Hematopoietic multipotent progenitor cell treated with erythropoietin and hydrocortisone succinate and interleukin-3 and kit ligand, for 8 days (in vitro differentiated cells): ENCODE measurements at regions not wholly inside any gene's neighbourhood (a gene's known extent, or its start where the extent isn't known, plus 50 kb on each side); places are given as distances from the start of the nearest gene placed in this dataset.
"Not testable (repeated sequence)": the region's sequence is repeated elsewhere in the genome, so short reads cannot be mapped to it uniquely, and the experiment has no call there.

Experiments
- DNase-seq: peaks from one replicate; pipeline ENCODE4 v3.0.0-alpha.2; 2015

DNA sequence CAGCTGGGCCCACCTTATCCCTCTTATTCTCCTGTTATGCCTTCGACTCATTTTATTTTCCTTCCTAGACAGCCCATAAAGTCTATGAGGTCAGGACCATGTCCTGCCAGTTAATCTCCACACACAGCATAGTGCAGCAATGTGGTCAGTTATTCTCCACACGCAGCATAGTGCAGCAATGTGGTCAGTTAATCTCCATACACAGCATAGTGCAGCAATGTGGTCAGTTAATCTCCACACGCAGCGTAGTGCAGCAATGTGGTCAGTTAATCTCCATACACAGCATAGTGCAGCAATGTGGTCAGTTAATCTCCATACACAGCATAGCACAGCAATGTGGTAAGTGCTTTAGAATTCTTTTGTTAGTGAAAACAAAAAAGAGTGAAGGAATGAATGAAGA is 77.8 kb downstream of the TEX36 start:
- peak; percentile 47 for DNase-seq

DNA sequence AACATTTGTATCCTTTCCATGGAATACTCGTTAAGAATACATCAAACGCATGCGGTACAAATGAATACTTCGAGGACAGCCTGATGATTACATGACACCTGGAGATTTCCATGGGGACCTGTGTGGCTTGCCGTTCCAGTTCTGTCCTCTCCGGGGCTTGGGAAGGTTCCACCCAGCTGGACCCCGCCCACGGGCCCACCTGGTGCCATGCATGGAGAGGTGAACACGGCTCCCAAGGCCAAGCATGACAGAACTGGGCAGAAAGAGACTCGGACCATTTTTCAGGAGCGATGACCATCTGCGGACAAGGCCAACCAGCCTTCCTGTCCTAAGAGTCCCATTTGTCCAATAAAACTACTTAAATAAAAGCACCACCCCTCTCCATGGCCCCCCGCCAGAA is 80.1 kb downstream of the TEX36 start:
- no peak for DNase-seq

DNA sequence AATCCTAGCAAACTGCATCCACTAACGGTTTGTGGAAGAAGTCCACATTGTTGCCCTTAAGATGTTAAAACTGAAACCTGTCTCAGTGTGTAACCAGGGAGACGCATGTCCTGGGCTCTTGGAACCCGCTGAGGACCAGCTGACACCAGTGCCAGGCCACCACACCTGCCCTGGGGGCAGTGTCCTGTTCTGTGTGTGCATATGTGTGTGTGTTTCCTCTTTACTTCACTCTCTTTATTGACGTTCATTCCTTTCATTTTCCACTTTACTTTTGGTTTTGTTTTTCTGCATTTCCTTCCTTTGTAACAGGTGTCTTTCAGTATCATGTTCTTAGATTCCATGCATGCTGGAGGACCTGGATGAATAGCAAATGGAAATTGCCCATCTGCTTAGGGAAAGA is 83.8 kb downstream of the TEX36 start:
- no peak for DNase-seq

DNA sequence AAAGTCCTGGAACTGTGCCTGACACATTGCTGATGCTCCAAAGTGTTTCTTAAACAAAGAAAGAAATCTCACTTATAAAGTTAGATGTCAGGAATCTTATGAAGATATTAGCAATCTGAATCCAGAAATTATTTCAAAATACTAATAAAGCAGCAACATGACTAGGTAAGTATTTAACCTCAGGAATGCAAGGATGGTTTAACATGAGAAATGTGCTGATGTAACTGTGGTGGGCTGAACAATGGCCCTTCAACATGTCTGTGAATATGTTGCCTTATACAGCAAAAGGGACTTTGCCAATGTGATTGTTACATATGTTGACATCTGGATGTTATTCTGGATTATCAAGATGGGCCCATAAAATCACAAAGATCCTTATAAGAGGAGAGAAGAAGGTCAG is 87.1 kb downstream of the TEX36 start:
- no peak for DNase-seq

GRCh38 chr10:125593644-125594043 is 89.3 kb downstream of the TEX36 start:
- DNase-seq: no peak

DNA sequence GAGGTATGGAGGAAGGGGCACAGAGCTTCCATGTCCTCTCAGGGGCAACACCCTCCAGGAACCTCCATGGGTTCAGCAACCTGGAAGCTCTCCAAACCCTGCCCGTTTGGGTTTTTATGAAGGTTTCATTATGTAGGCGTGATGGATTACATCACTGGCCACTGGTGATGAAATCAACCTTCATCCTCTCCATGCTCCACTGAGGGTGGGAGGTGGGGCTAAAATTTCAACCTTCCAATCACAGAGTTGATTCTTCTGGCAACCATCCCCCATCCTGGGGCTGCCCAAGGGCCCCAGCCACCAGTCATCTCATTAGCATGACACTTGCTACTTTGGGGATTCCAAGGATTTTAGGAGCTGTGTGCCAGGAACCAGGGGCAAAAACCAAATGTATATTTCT is 90.1 kb downstream of the TEX36 start:
- DNase-seq: no peak

GRCh38 chr10:125591886-125592285 is 91.1 kb downstream of the TEX36 start:
- no peak for DNase-seq

DNA sequence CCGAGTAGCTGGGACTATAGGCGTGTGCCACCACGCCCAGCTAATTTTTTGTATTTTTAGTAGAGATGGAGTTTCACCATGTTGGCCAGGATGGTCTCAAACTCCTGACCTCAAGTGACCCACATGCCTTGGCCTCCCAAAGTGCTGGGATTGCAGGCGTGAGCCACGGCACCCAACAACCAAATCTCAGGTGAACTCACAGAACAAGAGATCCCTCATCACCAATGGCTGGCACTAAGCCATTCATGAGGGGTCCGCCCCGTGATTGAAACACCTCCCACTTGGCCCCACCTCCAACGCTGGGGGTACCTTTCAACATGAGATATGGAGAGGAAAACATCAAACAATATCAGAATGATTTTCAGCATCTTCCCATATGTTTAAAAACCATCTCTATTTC is 94.2 kb downstream of the TEX36 start:
- DNase-seq: not testable (repeated sequence)

GRCh38 chr10:125584954-125585353 is 98.0 kb downstream of the TEX36 start:
- DNase-seq: no peak

GRCh38 chr10:125578658-125579315 is 104.2 kb downstream of the TEX36 start:
- DNase-seq: no peak

- no peak for DNase-seq
Measured at GRCh38 chr10:125575843-125576242, 107.1 kb downstream of the TEX36 start.

DNA sequence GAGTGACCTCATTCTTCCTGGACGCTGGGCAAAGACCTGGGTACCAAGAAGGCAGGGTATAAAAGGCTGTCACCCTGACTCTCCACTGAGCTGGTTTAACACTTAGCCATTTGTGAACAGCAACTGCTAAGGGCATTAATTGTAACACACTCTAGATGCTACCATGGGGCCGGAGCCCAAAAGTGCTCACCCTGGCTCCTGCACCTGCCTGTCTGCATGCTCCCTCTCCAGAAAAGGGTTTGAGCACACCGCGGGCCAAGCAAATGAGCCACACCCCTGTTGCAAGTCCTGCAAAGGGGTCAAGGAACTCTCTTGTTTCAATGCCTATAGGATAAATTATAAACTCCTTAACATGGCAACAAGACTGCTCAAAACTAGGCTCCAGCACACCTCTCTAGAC is 114.8 kb downstream of the TEX36 start:
- DNase-seq: no peak

DNA sequence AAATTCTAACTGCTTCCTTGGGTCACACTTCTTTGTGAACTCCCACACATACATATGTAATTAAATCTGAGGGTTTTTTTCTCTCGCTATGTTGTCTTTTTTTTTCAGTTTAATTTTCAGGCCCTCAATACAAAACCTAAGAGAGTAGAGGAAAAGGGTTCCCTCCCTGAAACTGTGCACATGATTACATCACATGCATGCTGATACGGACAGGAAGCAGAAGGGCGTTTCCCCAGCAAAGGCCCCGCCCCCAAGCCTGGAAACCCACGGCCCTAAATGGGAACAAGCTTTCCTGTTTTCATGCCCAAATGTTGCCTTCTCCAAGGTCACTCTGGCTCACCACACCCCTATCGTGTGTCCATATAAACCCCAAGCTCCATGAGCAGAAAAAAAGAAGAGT is 115.4 kb downstream of the TEX36 start:
- DNase-seq: no peak

GRCh38 chr10:125565046-125565445 is 117.9 kb downstream of the TEX36 start:
- DNase-seq: no peak

- DNase-seq: no peak
Measured at GRCh38 chr10:125564570-125564969, 118.4 kb downstream of the TEX36 start.

DNA sequence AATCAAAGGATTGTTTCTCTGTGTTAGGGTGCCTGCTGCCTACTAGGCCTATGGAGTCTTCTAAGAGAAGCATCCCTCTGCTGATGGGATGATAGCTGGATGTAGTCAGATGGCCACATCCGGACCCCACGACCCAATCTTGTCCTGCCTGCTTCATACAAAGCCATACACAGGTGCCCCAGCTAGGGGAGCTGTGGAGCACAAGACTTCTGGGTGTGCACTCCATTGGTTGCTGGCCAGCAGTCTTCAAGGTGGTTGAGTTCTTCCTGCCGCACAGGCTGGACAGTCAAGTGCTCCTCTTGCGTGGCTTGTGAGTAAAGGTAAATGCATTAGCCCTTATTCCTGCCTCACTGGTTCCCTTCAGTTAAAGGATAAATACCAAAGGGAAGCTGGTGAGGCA is 120.2 kb downstream of the TEX36 start:
- DNase-seq: no peak

DNA sequence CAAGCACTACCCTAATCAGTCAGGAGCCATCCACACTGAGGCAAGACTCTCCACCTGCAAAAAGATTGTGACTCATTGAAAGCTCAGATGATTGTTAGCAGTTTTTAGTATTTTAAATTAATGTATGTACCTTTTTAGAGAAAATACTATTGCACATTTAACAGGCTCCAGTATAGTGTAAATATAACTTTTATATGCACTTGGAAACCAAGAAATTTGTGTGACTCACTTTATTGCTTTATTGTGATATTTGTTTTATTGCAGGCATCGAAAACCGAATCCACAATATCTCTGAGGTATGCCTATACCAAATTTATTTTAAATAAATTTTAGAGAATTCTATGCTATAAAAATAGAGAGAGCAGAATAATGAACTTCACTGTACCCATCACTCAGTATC is 122.0 kb downstream of the TEX36 start:
- DNase-seq: no peak

- no peak for DNase-seq
Measured at GRCh38 chr10:125559210-125559609, 123.8 kb downstream of the TEX36 start.

DNA sequence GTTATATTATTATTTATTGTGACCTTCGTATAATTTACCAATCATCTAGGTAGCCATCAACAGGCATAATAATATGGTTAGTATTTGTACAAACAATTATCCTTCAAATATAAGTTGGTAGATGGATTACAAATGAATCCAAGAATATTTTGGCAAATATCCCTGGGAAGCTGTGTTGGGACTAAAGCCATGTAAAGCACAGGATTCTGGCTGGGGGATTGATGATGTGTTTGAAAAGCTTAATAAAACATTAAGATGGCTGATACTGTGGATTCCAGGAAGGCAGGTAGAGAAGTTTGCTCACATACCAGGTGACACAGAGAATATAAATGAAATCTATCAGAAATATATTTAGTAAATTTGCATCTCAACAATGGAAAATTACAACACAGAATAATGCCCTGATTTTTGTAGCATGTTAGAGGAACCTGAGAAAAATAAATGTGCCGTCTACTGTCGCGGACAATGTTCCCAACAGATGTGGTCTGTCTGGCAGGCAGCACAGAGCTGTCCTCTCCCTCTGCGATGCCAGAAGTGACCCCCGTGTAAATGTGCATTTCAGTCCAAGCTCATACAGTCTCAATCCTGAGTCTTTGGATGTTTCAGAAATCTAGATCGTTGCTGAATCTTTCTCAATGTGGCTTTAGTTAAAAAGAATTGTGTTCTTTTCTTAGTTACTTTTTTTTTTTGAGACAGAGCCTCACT is 125.0 kb downstream of the TEX36 start:
- DNase-seq: no peak

DNA sequence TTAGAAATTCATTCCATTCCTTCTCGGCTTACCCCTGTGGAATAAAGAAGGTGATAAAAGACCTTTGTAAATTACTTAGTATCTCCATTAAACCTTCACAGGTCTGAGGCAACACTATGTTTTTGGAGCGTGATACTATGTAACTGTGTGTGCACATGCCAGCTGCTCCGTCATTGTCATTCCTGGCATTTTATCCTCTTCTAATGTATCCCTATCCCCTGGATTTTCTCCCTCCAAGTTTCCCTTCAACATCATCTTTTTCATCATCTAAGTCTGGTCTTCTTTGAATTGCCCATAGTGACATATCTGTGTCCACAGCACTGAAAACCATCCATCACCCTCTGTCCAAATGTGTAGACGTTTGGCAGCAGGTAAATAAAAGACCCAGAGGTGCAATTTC is 125.7 kb downstream of the TEX36 start:
- DNase-seq: no peak

GRCh38 chr10:125556882-125557281 is 126.1 kb downstream of the TEX36 start:
- no peak for DNase-seq

DNA sequence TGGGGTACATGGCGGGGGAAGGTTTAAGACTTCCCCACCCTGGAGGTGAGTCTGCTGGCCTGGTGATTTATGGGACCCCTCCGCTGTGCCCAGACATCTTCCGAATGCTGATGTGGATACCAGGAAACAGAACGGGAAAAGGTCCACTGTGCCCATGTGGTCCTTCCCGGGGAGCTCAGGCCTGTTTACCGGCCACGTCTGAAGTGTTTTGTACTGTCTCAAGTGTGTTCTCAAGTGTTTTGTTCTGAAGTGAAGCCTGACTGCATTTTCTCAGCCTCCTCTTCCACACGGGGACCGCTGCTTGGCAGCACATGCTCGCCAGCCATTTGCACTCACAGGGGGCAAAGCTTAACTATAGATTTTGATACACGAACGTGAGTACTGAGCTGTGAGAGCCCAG is 127.2 kb downstream of the TEX36 start:
- DNase-seq: no peak

- no peak for DNase-seq
Measured at GRCh38 chr10:125555267-125555666, 127.7 kb downstream of the TEX36 start.

GRCh38 chr10:125554753-125555152 is 128.2 kb downstream of the TEX36 start:
- DNase-seq: no peak
